ENCODE measurements at regions not wholly inside any gene's neighbourhood (a gene's known extent, or its start where the extent isn't known, plus 50 kb on each side); places are given as distances from the start of the nearest gene placed in this dataset.
"Not testable (repeated sequence)": the region's sequence is repeated elsewhere in the genome, so short reads cannot be mapped to it uniquely, and the experiment has no call there.

- no peak for DNase-seq (ENCODE audit: low read depth)
- H3K4me3 ChIP-seq (ENCODE audit: low read length): no peak overlapping the region
- no peak for TF ChIP-seq CTCF (conservative IDR thresholded peaks at IDR 0.05; ENCODE audit: low read depth, low read length)
These were observed 160.9 kb downstream of the SOD2 start for GRCh38 chr6:159532155-159532554.

GRCh38 chr6:159529934-159530333, 163.1 kb downstream of the SOD2 start:
- no peak for DNase-seq (ENCODE audit: low read depth)
- no peak for TF ChIP-seq CTCF (conservative IDR thresholded peaks at IDR 0.05; ENCODE audit: low read depth, low read length)

GRCh38 chr6:159527351-159527750, 165.7 kb downstream of the SOD2 start:
- H3K4me3 ChIP-seq (ENCODE audit: low read length): no peak overlapping the region
- TF ChIP-seq CTCF (conservative IDR thresholded peaks at IDR 0.05; ENCODE audit: low read depth, low read length): peak; percentile 16
- no peak for DNase-seq (ENCODE audit: low read depth)

More at GRCh38 chr6:159529934-159530333, 163.1 kb downstream of the SOD2 start:
- H3K4me3 ChIP-seq (ENCODE audit: low read length): no peak overlapping the region

GRCh38 chr6:159525445-159526025, 167.5 kb downstream of the SOD2 start:
- no peak for TF ChIP-seq CTCF (conservative IDR thresholded peaks at IDR 0.05; ENCODE audit: low read depth, low read length)
- DNase-seq (ENCODE audit: low read depth): no peak
- H3K4me3 ChIP-seq (ENCODE audit: low read length): no peak overlapping the region

- TF ChIP-seq CTCF (conservative IDR thresholded peaks at IDR 0.05; ENCODE audit: low read depth, low read length): no peak
- DNase-seq (ENCODE audit: low read depth): no peak
- H3K4me3 ChIP-seq (ENCODE audit: low read length): no peak overlapping the region
These were observed 170.0 kb downstream of the SOD2 start for GRCh38 chr6:159522877-159523547.

GRCh38 chr6:159521962-159522361, 171.1 kb downstream of the SOD2 start:
- no peak for DNase-seq (ENCODE audit: low read depth)
- TF ChIP-seq CTCF (conservative IDR thresholded peaks at IDR 0.05; ENCODE audit: low read depth, low read length): no peak
- no peak overlapping the region for H3K4me3 ChIP-seq (ENCODE audit: low read length)

GRCh38 chr6:159520002-159520401, 173.0 kb downstream of the SOD2 start:
- H3K4me3 ChIP-seq (ENCODE audit: low read length): no peak overlapping the region
- TF ChIP-seq CTCF (conservative IDR thresholded peaks at IDR 0.05; ENCODE audit: low read depth, low read length): no peak
- DNase-seq (ENCODE audit: low read depth): no peak

GRCh38 chr6:159515811-159516210, 177.2 kb downstream of the SOD2 start:
- H3K4me3 ChIP-seq (ENCODE audit: low read length); DNase-seq (ENCODE audit: low read depth): not testable (repeated sequence)

Data from retinal pigment epithelial cell (primary cell).